Ishikawa (cell line): ENCODE measurements at regions not wholly inside any gene's neighbourhood (a gene's known extent, or its start where the extent isn't known, plus 50 kb on each side); places are given as distances from the start of the nearest gene placed in this dataset.

Experiments used
- CREB1 ChIP-seq: IDR thresholded peaks from 2 replicates; pipeline ENCODE4 v1.6.1; 2012; ENCODE audit warnings: low read depth
- FOXM1 ChIP-seq: IDR thresholded peaks from 2 replicates; pipeline ENCODE4 v1.6.1; 2012; ENCODE audit warnings: low read depth, borderline replicate concordance
- RAD21 ChIP-seq: IDR thresholded peaks from 2 replicates; pipeline ENCODE4 v1.6.1; 2012; ENCODE audit warnings: low read depth
- TAF1 ChIP-seq: IDR thresholded peaks from 2 replicates; pipeline ENCODE4 v1.6.1; 2012; ENCODE audit warnings: low read depth, mild to moderate bottlenecking
- TCF12 ChIP-seq: IDR thresholded peaks from 2 replicates; pipeline ENCODE4 v1.6.1; 2012; ENCODE audit warnings: low read depth
- TEAD4 ChIP-seq: IDR thresholded peaks from 2 replicates; pipeline ENCODE4 v1.6.1; 2012
- YY1 ChIP-seq: IDR thresholded peaks from 2 replicates; pipeline ENCODE4 v1.6.1; 2012; ENCODE audit warnings: low read depth
- TF ChIP-seq, protein P1 (sequence below): IDR thresholded peaks from 2 replicates; pipeline ENCODE4 v1.6.1; 2012; ENCODE audit warnings: low read depth, mild to moderate bottlenecking
- TF ChIP-seq, protein P2 (sequence below): IDR thresholded peaks from 2 replicates; pipeline ENCODE4 v1.6.1; 2012

DNA sequence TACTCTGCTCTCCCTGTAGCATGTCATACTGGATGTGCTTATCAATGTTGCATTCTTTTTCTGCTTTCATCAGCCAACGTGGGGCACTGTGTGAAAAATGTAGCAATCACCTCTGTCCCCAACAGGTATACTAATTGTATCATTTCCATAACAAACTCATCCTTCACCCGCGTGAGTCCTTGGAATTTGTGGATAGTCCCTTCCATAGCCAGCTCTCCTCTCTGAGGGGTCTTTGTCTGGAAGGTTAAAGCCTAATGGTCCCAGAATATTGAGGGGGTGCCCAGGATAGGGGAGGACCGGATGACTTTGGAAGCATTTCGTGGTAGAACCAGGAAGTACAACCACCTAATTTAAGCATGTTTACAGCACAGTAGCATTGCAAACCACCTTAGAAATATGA lies 124.6 kb downstream of the FOXB1 start:
- TF ChIP-seq, protein P1, sequence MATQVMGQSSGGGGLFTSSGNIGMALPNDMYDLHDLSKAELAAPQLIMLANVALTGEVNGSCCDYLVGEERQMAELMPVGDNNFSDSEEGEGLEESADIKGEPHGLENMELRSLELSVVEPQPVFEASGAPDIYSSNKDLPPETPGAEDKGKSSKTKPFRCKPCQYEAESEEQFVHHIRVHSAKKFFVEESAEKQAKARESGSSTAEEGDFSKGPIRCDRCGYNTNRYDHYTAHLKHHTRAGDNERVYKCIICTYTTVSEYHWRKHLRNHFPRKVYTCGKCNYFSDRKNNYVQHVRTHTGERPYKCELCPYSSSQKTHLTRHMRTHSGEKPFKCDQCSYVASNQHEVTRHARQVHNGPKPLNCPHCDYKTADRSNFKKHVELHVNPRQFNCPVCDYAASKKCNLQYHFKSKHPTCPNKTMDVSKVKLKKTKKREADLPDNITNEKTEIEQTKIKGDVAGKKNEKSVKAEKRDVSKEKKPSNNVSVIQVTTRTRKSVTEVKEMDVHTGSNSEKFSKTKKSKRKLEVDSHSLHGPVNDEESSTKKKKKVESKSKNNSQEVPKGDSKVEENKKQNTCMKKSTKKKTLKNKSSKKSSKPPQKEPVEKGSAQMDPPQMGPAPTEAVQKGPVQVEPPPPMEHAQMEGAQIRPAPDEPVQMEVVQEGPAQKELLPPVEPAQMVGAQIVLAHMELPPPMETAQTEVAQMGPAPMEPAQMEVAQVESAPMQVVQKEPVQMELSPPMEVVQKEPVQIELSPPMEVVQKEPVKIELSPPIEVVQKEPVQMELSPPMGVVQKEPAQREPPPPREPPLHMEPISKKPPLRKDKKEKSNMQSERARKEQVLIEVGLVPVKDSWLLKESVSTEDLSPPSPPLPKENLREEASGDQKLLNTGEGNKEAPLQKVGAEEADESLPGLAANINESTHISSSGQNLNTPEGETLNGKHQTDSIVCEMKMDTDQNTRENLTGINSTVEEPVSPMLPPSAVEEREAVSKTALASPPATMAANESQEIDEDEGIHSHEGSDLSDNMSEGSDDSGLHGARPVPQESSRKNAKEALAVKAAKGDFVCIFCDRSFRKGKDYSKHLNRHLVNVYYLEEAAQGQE: no peak
- TF ChIP-seq YY1 (no peak), TAF1 (no peak), RAD21 (no peak), FOXM1 (no peak), TCF12 (no peak), TEAD4 (no peak), CREB1 (no peak)
- TF ChIP-seq, protein P2, sequence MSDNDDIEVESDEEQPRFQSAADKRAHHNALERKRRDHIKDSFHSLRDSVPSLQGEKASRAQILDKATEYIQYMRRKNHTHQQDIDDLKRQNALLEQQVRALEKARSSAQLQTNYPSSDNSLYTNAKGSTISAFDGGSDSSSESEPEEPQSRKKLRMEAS: no peak
